OCI-LY3 (cell line): ENCODE measurements at regions not wholly inside any gene's neighbourhood (a gene's known extent, or its start where the extent isn't known, plus 50 kb on each side); places are given as distances from the start of the nearest gene placed in this dataset.

ENCODE experiments used
- CTCF ChIP-seq: fragments of 200-600, 300-600 bp; sonication (generic); IDR thresholded peaks from 2 replicates; pipeline ENCODE4 v1.5.1; 2014; ENCODE audit warnings: antibody characterized with exemption, low read length, low read depth
- EZH2phosphoT487 ChIP-seq: fragments of 200-600 bp; shearing (Covaris generic); IDR thresholded peaks from 2 replicates; pipeline ENCODE4 v1.6.1; 2018; ENCODE audit warnings: antibody characterized with exemption, mixed run types, low read depth

GRCh38 chr12:54751493-54751892, 102.8 kb upstream of the MUCL1 start:
- TF ChIP-seq CTCF (no peak), EZH2phosphoT487 (no peak)
